HG03060 (cell line): ENCODE measurements at regions not wholly inside any gene's neighbourhood (a gene's known extent, or its start where the extent isn't known, plus 50 kb on each side); places are given as distances from the start of the nearest gene placed in this dataset.

ENCODE experiments used
- ATAC-seq: cut with Tn5 transposase; IDR thresholded peaks from one replicate; pipeline ENCODE4 v1.9.1; 2021; ENCODE audit warnings: low read depth, moderate number of reproducible peaks; ENCODE audit not compliant: unreplicated experiment

DNA sequence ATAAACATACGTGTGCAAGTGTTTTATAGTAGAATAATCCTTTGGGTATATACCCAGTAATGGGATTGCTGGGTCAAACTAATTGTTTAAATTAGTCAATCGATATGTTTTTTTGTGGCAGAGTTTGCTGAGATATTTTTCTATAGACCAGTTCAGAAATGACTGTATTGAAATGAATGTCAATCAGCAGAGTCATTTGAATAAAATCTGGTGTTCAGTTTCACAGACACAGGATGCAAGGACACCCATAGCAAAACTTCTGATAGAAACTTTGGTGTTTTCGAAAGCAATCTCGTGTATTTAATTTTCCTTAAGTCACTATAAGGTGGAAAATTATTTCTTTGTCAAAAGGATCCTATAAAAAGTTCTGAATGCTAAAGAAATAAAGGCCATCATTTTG, 434.4 kb downstream of the RAP2B start:
- ATAC-seq: no peak

DNA sequence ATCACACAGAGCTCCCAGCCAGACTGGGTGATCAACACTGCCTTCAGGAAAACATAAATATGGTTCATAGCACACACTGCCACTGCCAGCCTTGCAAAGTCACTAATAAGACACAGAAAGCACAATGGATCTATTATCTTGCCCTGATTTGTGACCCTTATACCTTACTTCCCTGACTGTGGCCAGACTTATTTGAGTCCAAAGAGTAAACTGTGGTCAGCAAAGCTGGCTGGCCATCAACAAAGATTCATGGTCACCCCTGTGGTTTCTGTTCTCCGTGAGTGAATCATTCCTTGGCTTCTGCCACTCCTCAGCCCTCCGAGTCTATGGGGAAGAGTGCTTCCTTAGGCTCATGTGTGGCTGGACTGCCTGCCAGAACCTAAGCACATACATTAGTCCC, 437.7 kb downstream of the RAP2B start:
- no peak for ATAC-seq

- ATAC-seq: no peak
Measured at GRCh38 chr3:153600896-153601295, 438.9 kb downstream of the RAP2B start.

- no peak for ATAC-seq
Measured at GRCh38 chr3:153601374-153601853, 439.4 kb downstream of the RAP2B start.

GRCh38 chr3:153602801-153603200, 440.8 kb downstream of the RAP2B start:
- no peak for ATAC-seq

GRCh38 chr3:153614140-153614539, 452.1 kb downstream of the RAP2B start:
- ATAC-seq: no peak

GRCh38 chr3:153614563-153614962, 452.5 kb downstream of the RAP2B start:
- no peak for ATAC-seq

DNA sequence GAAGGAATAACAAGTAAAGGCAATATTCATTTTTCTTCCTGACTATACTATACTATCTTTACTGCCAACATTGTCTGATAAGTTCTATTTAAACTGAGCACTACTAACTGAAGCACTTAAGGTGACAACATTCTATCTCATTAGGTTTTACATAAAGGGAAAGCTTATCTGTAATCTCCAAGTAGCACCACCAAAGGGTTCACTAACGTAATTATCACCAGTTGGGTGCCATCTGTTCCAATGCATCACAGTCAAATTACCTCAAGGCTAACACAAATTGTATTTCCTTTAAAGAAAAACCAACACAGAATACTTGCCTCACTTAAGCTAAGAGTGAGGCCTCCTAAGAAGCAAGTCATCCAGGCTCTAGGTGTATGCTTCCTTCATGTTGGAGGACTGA, 453.8 kb downstream of the RAP2B start:
- no peak for ATAC-seq

GRCh38 chr3:153617463-153617862, 455.4 kb downstream of the RAP2B start:
- ATAC-seq: no peak

- ATAC-seq: no peak
Measured at GRCh38 chr3:153618176-153618575, 456.1 kb downstream of the RAP2B start.

GRCh38 chr3:153619268-153619667, 457.2 kb downstream of the RAP2B start:
- ATAC-seq: no peak

DNA sequence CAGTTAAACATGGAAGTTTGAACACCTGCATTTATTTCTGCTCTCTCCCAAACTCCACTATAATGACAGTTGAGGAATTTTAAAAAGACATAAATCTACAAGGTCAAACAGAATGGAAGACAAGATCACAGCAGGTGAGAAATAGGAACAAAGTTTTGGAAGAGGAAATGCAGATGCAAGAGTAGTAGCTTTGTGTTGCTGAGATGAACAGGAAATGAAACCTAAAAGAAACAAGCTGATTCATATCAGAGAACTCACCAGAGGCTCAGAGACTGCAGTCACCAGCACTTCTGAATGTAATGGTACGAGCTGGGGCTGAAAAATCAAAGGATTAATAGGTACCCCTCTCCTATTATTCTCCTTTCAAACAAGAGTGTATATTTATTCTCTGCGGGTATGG, 459.9 kb downstream of the RAP2B start:
- ATAC-seq: peak; percentile 98

GRCh38 chr3:153623834-153624233, 461.8 kb downstream of the RAP2B start:
- no peak for ATAC-seq

DNA sequence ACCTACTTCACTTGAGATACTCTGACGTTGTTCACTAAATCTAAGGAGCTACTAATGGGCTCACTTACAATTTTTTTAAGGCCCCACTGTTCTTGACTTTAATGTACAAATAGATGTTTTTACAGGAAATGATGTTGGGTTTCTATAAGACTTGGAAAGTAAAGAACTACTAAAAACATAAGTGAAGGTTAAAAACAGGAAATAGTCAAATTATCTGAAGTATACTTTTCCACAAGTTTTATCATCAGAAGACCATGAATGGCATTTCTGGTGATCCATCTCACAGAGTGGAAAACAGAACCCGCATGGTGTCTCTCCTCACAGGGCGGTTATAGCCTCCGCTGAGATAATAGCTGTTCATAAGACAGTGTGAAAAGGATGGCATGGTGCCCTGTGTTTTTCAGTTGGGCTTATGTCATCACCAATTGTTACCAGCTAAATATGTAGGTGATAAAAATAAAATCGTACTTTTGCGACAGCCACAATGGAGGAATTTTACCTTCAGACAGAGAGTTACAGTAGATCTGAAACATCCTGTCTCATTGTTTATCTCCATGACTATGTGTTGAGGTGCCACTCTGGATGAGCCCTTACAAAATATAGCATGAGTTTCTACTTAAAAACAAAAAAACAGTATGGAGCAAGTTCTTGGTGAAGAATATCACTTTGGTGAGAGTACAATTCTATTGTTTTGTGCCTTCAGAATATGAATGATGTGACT, 462.4 kb downstream of the RAP2B start:
- ATAC-seq: no peak

GRCh38 chr3:153625506-153625905, 463.5 kb downstream of the RAP2B start:
- ATAC-seq: no peak

DNA sequence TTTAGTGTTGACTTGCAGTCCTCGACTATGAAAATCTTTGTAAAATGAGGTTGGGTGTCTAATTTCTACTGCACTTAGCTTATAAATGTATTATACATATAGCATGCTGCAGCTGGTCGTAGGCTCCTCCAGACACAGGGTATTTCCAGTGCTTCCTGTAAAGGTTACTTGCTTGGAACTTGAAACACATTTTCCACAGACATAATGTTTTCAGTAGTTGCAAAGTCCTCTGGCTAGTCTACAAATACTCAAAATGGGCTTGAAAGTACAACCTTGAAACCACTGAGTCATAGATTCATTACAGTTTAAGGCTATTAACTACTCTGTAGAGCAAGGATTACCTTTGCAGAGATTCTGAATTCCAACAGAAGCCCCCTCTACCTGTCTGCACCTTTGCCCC, 464.1 kb downstream of the RAP2B start:
- ATAC-seq: no peak

- no peak for ATAC-seq
Measured at GRCh38 chr3:153628591-153628990, 466.6 kb downstream of the RAP2B start.

DNA sequence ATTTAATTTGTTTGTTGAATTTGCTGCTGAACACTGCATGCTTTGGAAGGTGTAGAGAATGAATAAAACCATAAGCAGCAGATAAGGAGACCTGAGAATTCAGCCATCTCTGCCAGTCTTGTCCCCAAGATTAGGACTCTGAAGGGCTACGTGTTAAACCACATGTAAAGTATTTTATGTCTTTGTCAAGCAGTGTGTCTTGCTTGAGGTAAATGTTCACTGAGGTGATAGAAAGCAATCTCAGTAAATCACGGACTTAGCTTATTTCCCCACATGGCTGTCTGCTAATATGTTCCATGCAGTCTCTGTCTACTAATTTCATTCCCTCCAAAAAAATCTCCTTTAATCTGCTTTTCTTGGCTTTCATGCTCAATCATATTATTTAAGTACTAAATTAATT, 467.1 kb downstream of the RAP2B start:
- ATAC-seq: no peak

DNA sequence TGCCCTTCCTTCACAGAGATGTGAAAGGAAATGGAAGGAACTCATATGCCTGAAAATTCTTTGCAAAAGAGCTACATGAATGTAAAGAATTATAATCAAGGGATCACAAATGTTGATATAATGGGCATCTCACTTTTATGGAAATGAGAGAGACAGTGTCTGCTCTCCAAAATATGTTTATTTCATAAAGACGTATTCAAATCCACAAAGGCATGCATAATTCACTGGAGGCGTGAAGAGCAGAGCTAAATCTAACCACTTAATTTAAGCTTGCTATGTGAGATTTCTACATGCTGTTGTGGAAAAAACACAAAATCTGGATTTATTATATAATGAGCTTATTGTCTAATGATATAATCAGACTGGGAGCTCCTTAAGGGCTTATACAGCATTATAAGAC, 469.1 kb downstream of the RAP2B start:
- ATAC-seq: no peak

DNA sequence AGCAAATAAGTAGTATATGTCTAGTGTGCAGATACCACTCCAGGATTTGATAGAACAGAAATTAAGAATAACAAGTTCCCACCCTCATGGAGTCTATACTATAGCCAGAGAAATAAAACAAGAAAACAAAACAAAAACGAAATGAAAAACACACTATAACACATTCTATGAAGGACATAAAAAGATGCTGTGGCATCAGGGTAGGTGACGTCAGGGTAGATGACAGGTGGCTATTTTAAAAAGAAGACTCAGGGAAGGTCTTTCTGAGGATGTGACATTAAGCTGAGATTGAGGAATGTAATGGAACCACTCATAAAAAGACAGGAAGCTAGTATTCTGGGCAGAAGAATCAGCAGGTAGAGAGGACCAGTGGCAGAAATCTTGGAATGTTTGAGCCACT, 469.6 kb downstream of the RAP2B start:
- ATAC-seq: no peak

DNA sequence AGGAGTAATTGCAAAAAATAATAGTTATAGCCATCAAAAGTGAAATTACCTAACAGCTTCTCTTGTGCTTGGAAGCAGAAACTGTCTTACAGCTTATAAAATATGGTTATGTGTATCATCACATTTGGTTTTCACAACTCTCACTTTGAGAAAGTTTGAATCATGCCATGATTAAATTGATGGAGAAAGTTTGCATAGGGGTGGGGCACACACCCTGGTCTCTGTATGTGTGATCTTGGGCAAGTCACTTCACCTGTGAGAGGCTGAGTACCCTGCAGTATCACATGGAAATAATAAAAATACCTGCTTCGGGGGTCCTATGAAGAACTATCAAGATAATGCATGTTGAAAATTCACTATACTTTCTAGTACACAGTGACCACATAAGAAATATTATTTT, 471.4 kb downstream of the RAP2B start:
- ATAC-seq: no peak

GRCh38 chr3:153634683-153635082, 472.7 kb downstream of the RAP2B start:
- no peak for ATAC-seq

DNA sequence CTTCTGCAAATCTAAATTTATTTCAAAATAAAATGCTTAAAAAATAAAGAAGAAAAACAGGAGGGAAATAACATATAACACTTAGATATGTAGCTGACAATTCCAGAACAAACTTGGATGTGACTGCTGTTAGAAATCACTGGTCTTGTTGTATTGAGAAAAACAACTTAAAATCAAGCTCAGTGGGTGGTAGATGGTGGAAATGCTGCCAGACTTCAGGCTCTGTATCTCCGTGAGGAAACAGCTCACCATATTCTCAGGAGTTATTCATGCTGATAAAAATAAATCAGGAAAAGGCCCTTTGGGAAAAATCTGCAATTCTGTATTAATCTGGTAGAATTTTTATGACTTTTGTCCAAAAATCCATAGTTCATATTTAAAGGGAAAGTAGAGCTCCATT, 477.6 kb downstream of the RAP2B start:
- no peak for ATAC-seq
